HCT116 (cell line): ENCODE measurements at regions not wholly inside any gene's neighbourhood (a gene's known extent, or its start where the extent isn't known, plus 50 kb on each side); places are given as distances from the start of the nearest gene placed in this dataset.

Source experiments
- ATAC-seq: fragments of 200-7000 bp; cut with Tn5 transposase; 2 replicates; pipeline ENCODE4 v1.9.1; 2020; ENCODE audit warnings: mild to moderate bottlenecking, moderate library complexity
- BruUV-seq: library from RNA; stranded (reverse); fragments of 400-500 nt; replicated peaks from 2 replicates; lab custom pipeline; 2021; lab: Mats Ljungman, UMichigan
- CTCF ChIA-PET: fragments of 300-600 bp; sonication (Branson Sonifier 250); formaldehyde crosslinking; loops from one replicate; lab custom pipeline; 2021; ENCODE audit warnings: antibody characterized with exemption; lab: Charles Lee
- POLR2A ChIA-PET: fragments of 300-600, 350-600 bp; sonication (Branson Sonifier 250); formaldehyde crosslinking; loops from one replicate; lab custom pipeline; 2021; ENCODE audit warnings: antibody characterized with exemption; lab: Charles Lee
- RAD21 ChIA-PET, 2 experiments: fragments of 300-600 bp; sonication (Branson Sonifier 250); formaldehyde crosslinking; loops; one replicate each; lab custom pipeline; 2023; ENCODE audit warnings: low total read pairs in 2 of 2; ENCODE audit not compliant: uncharacterized antibody in 2 of 2, unreplicated experiment in 2 of 2, low non-redundant PET in 1 of 2; lab: Charles Lee
- DNase-seq: peaks from one replicate; pipeline ENCODE4 v3.0.0-alpha.2; 2010; ENCODE audit warnings: low read depth, low spot score
- H2AFZ ChIP-seq: fragments of 200-600 bp; shearing (Covaris generic), sonication (generic); 2 replicates; pipeline ENCODE4 v1.6.1; 2017; ENCODE audit warnings: low read depth, mixed run types, mixed read lengths, antibody characterized with exemption, low read length; ENCODE audit not compliant: poor library complexity, severe bottlenecking
- H3K27ac ChIP-seq: 2 replicates; pipeline ENCODE4 v1.5.1; 2012; ENCODE audit warnings: low read depth, low read length
- H3K27me3 ChIP-seq: fragments of 200-600 bp; sonication (generic); 2 replicates; pipeline ENCODE4 v1.6.1; 2016; ENCODE audit warnings: mixed run types, low read length, mixed read lengths; ENCODE audit not compliant: insufficient read depth
- H3K36me3 ChIP-seq, 2 experiments: fragments of 200-500 bp in 1 of 2; fragments of 200-600 bp in 1 of 2; sonication (Bioruptor generic) in 1 of 2; sonication (generic) in 1 of 2; 2 replicates each; pipeline versions ENCODE4 v1.5.1 to v1.6.1; 2014 to 2016; ENCODE audit warnings: low read length in 2 of 2, inconsistent platforms in 1 of 2, mixed read lengths in 1 of 2, mixed run types in 1 of 2; ENCODE audit not compliant: insufficient read depth in 2 of 2, control insufficient read depth in 1 of 2
- H3K4me1 ChIP-seq, 2 experiments: fragments of 200-600 bp in 1 of 2; sonication (generic) in 1 of 2; 2 replicates each; pipeline versions ENCODE4 v1.5.1 to v1.6.1; 2012 to 2017; ENCODE audit warnings: low read length in 2 of 2, inconsistent platforms in 1 of 2, mild to moderate bottlenecking in 1 of 2, mixed read lengths in 1 of 2, mixed run types in 1 of 2, moderate library complexity in 1 of 2; ENCODE audit not compliant: insufficient read depth in 2 of 2, control insufficient read depth in 1 of 2
- H3K4me2 ChIP-seq: fragments of 200-600 bp; sonication (generic); 2 replicates; pipeline ENCODE4 v1.6.1; 2017; ENCODE audit warnings: mixed run types, low read length, mixed read lengths
- H3K4me3 ChIP-seq, 2 experiments: fragments of 200-600 bp in 1 of 2; sonication (generic) in 1 of 2; replicated peaks in 1 of 2; 2 replicates each; pipeline ENCODE4 v1.5.1; 2011 to 2016; ENCODE audit warnings: low read length in 2 of 2, control low read depth in 1 of 2, low read depth in 1 of 2, mild to moderate bottlenecking in 1 of 2, mixed read lengths in 1 of 2, mixed run types in 1 of 2
- H3K79me2 ChIP-seq: fragments of 200-600 bp; sonication (generic); 2 replicates; pipeline ENCODE4 v1.6.1; 2017; ENCODE audit warnings: mild to moderate bottlenecking, mixed run types, low read length, moderate library complexity, mixed read lengths; ENCODE audit not compliant: insufficient read depth
- H3K9ac ChIP-seq: fragments of 200-600 bp; sonication (generic); 2 replicates; pipeline ENCODE4 v1.6.1; 2016; ENCODE audit warnings: low read length, mixed read lengths
- H3K9me2 ChIP-seq: fragments of 200-600 bp; sonication (generic), shearing (Covaris generic); 2 replicates; pipeline ENCODE4 v1.6.1; 2017; ENCODE audit warnings: mixed run types, mild to moderate bottlenecking, moderate library complexity; ENCODE audit not compliant: insufficient read depth
- H3K9me3 ChIP-seq, 2 experiments: fragments of 200-500 bp in 1 of 2; fragments of 200-600 bp in 1 of 2; sonication (Bioruptor generic) in 1 of 2; sonication (generic) in 1 of 2; 2 replicates each; pipeline ENCODE4 v1.6.1; 2014 to 2017; ENCODE audit warnings: low read length in 2 of 2, mixed read lengths in 2 of 2, inconsistent platforms in 1 of 2, low read depth in 1 of 2, mild to moderate bottlenecking in 1 of 2, mixed run types in 1 of 2, moderate library complexity in 1 of 2; ENCODE audit not compliant: control insufficient read depth in 1 of 2, insufficient read depth in 1 of 2
- H4K20me1 ChIP-seq: fragments of 200-600 bp; sonication (generic), shearing (Covaris generic); 2 replicates; pipeline ENCODE4 v1.6.1; 2017; ENCODE audit warnings: mixed run types, mild to moderate bottlenecking, moderate library complexity; ENCODE audit not compliant: insufficient read depth
- ATF3 ChIP-seq: IDR thresholded peaks from 2 replicates; pipeline ENCODE4 v1.6.1; 2012
- CEBPB ChIP-seq: IDR thresholded peaks from 2 replicates; pipeline ENCODE4 v1.6.1; 2012; ENCODE audit warnings: low read depth
- CTCF ChIP-seq, 3 experiments: fragments of 200-600 bp in 1 of 3; sonication (generic) in 1 of 3; IDR thresholded peaks in 2 of 3; conservative IDR thresholded peaks in 1 of 3; 2 replicates each; pipeline ENCODE4 v1.5.1; 2012 to 2017; ENCODE audit warnings: low read depth in 2 of 3, low read length in 2 of 3, antibody characterized with exemption in 1 of 3, borderline replicate concordance in 1 of 3, control low read depth in 1 of 3, mild to moderate bottlenecking in 1 of 3, mixed read lengths in 1 of 3, mixed run types in 1 of 3, moderate library complexity in 1 of 3; ENCODE audit not compliant: insufficient read depth in 1 of 3
- EGR1 ChIP-seq: IDR thresholded peaks from 2 replicates; pipeline ENCODE4 v1.6.1; 2012; ENCODE audit warnings: low read depth
- ELF1 ChIP-seq: IDR thresholded peaks from 2 replicates; pipeline ENCODE4 v1.6.1; 2012; ENCODE audit warnings: low read depth, borderline replicate concordance
- EZH2 ChIP-seq: fragments of 200-600 bp; sonication (generic); IDR thresholded peaks from 2 replicates; pipeline ENCODE4 v1.6.1; 2017; ENCODE audit warnings: antibody characterized with exemption, mixed run types
- JUND ChIP-seq: IDR thresholded peaks from 2 replicates; pipeline ENCODE4 v1.6.1; 2012
- MAX ChIP-seq: IDR thresholded peaks from 2 replicates; pipeline ENCODE4 v1.6.1; 2012
- POLR2AphosphoS5 ChIP-seq: IDR thresholded peaks from 2 replicates; pipeline ENCODE4 v1.6.1; 2011; ENCODE audit warnings: mild to moderate bottlenecking, low read depth, low read length, moderate library complexity
- SIN3A ChIP-seq: IDR thresholded peaks from 2 replicates; pipeline ENCODE4 v1.6.1; 2012; ENCODE audit warnings: low read depth
- SP1 ChIP-seq: IDR thresholded peaks from 2 replicates; pipeline ENCODE4 v1.6.1; 2012; ENCODE audit warnings: low read depth
- ZNF274 ChIP-seq: fragments of 200-500 bp; sonication (Bioruptor generic); IDR thresholded peaks from 2 replicates; pipeline ENCODE4 v1.6.1; 2014; ENCODE audit warnings: mild to moderate bottlenecking, low read depth, low read length, inconsistent platforms
- intact Hi-C: fragments of 100-400 bp; cut with micrococcal nuclease; formaldehyde crosslinking; loops from 2 replicates; pipeline ENCODE4 v1.10.0; 2022

- ChIA-PET POLR2A (no interaction called here), RAD21 (no interaction called here), CTCF (no interaction called here)
- no peak overlapping the region for H3K4me3 ChIP-seq
- intact Hi-C loops, result no loop called here
- H3K4me1 ChIP-seq, result no peaks in the 10 kb centered on the region
- H3K79me2 ChIP-seq, result no peaks in the 10 kb centered on the region
- no peak for DNase-seq
- H3K9me3 ChIP-seq, result no peaks in the 10 kb centered on the region
- no TSS peak for BruUV-seq
- no peak overlapping the region for H3K9ac ChIP-seq
- H3K36me3 ChIP-seq, result no peaks in the 10 kb centered on the region
- no peaks in the 10 kb centered on the region for H4K20me1 ChIP-seq
- H3K4me2 ChIP-seq, result no peak overlapping the region
- H3K27ac ChIP-seq, result no peak overlapping the region
- H2AFZ ChIP-seq, result no peak overlapping the region
- no peaks in the 10 kb centered on the region for H3K9me2 ChIP-seq
- no peaks in the 10 kb centered on the region for H3K27me3 ChIP-seq
- TF ChIP-seq CEBPB (no peak), SP1 (no peak), ZNF274 (no peak), MAX (no peak), ATF3 (no peak), ELF1 (no peak), JUND (no peak)
- ATAC-seq, result no peak
Measured at GRCh38 chr6:7003041-7003440, 104.7 kb upstream of the RREB1 start.

DNA sequence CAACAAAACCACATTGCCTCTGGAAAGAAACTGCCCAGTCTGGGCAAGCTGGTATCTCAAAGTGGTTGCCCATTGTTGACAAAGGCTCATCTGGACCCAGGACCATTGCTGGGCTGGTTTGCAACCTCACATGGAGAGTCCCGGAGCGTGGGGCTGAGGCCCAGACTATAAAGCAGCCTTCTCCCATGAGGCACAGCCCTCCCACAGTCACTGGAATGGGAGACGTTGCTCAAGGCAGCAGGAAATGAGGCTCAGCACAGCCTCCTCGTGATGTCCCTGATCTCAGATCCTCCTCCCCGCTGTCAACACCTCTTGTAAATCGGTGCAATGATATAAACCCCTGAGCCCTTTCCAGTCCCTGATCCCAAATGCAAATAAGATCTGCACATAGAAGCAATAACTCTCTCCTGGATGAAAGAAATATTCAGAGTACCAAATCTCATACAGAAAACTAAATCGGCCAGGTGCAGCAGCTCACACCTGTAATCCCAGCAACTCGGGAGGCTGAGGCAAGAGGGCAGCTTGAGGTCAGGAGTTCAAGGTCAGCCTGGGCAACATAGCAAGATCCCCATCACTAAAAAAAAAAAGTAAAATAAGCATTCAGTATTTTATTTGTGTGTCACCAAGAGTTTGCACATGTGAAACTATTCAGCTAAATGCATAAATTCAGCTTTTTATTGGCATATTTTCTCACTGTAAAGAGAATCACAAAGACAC is 103.0 kb upstream of the RREB1 start:
- intact Hi-C loops, result no loop called here
- H3K27me3 ChIP-seq, result no peaks in the 10 kb centered on the region
- TF ChIP-seq POLR2AphosphoS5, result no peak
- no peak for TF ChIP-seq CTCF (IDR thresholded peaks at IDR 0.05 in 2 of 3, conservative IDR thresholded peaks at IDR 0.05 in 1 of 3; ENCODE audit: borderline replicate concordance in 1 of 3, insufficient read depth in 1 of 3, low read depth in 2 of 3, low read length in 2 of 3)
- no peak for TF ChIP-seq ATF3
- TF ChIP-seq EGR1, result no peak
- no peak for TF ChIP-seq EZH2
- no peak for TF ChIP-seq SIN3A
- TF ChIP-seq ELF1, result no peak
- TF ChIP-seq MAX, result no peak
- TF ChIP-seq SP1, result no peak
- no peak for TF ChIP-seq JUND
- TF ChIP-seq, all 23 proteins: peak for 0
- ChIA-PET CTCF (no interaction called here), POLR2A (no interaction called here), RAD21 (no interaction called here)
- no peaks in the 10 kb centered on the region for H3K79me2 ChIP-seq
- BruUV-seq, result no TSS peak
- DNase-seq (no peak), ATAC-seq (no peak; the same call in 1 of the 2 replicates)
- no peaks in the 10 kb centered on the region for H4K20me1 ChIP-seq
- H3K36me3 ChIP-seq, result no peaks in the 10 kb centered on the region
- H3K9ac ChIP-seq, result no peak overlapping the region
- no peaks in the 10 kb centered on the region for H3K4me1 ChIP-seq
- no peak overlapping the region for H3K4me2 ChIP-seq
- H3K9me3 ChIP-seq, result no peaks in the 10 kb centered on the region
- H3K9me2 ChIP-seq, result no peaks in the 10 kb centered on the region
- no peak overlapping the region for H2AFZ ChIP-seq
- no peak overlapping the region for H3K27ac ChIP-seq
- H3K4me3 ChIP-seq, result no peak overlapping the region
